K562 (cell line): ENCODE measurements at regions not wholly inside any gene's neighbourhood (a gene's known extent, or its start where the extent isn't known, plus 50 kb on each side); places are given as distances from the start of the nearest gene placed in this dataset.

Experiments used
- ATAC-seq: fragments of 200-7000 bp; cut with Tn5 transposase; 3 replicates; pipeline ENCODE4 v1.9.1; 2020; ENCODE audit warnings: moderate library complexity
- BruUV-seq: library from RNA; stranded (reverse); fragments of 400-500 nt; replicated peaks from 2 replicates; lab custom pipeline; 2021; lab: Mats Ljungman, UMichigan
- CTCF ChIA-PET: fragments of 300-600 bp; formaldehyde crosslinking; extraction: SDS; loops from one replicate; lab custom pipeline; 2021; ENCODE audit warnings: low intra/inter-chr PET ratio; lab: Yijun Ruan, JAX
- POLR2A ChIA-PET: fragments of 300-600, 350-650 bp; sonication (Branson Sonifier 250); formaldehyde crosslinking; extraction: SDS; loops from one replicate; lab custom pipeline; 2021; ENCODE audit warnings: antibody characterized with exemption, inconsistent platforms; lab: Yijun Ruan, JAX
- DNase-seq, 4 experiments: peaks; one replicate each; pipeline versions ENCODE4 v3.0.0 to v3.0.0-alpha.2; 2011 to 2018; ENCODE audit warnings: low spot score in 3 of 4, mixed read lengths in 3 of 4; ENCODE audit errors: extremely low read depth in 1 of 4
- FAIRE-seq: peaks from 2 replicates; lab custom pipeline; 2011; peaks lifted over from hg19 to GRCh38; lab: Jason Lieb, UNC
- H2AFZ ChIP-seq: 2 replicates; pipeline ENCODE4 v1.6.0; 2011; ENCODE audit warnings: low read depth, low read length, control low read depth, inconsistent platforms
- H3K27ac ChIP-seq: fragments of 200-600 bp; 3 replicates; pipeline ENCODE4 v1.8.0; 2011; ENCODE audit warnings: low read depth, mild to moderate bottlenecking, control low read depth, inconsistent platforms, low read length, moderate library complexity, mixed read lengths; ENCODE audit errors: extremely low read depth
- H3K27me3 ChIP-seq, 2 experiments: fragments of 300-600 bp in 1 of 2; 2 replicates in 1 of 2; 3 replicates in 1 of 2; pipeline versions ENCODE4 v1.6.0 to v1.8.0; 2011; ENCODE audit warnings: inconsistent platforms in 2 of 2, low read length in 2 of 2, mild to moderate bottlenecking in 1 of 2, mixed read lengths in 1 of 2, moderate library complexity in 1 of 2; ENCODE audit not compliant: control insufficient read depth in 2 of 2, insufficient read depth in 2 of 2
- H3K36me3 ChIP-seq: fragments of 300-600 bp; 3 replicates; pipeline ENCODE4 v1.8.0; 2011; ENCODE audit warnings: mild to moderate bottlenecking, low read length, inconsistent platforms; ENCODE audit not compliant: control insufficient read depth, insufficient read depth
- H3K4me1 ChIP-seq, 2 experiments: fragments of 200-600 bp in 1 of 2; replicated peaks in 1 of 2; 2 replicates in 1 of 2; 3 replicates in 1 of 2; pipeline versions ENCODE4 v1.5.1 to v1.8.0; 2011; ENCODE audit warnings: inconsistent platforms in 2 of 2, low read length in 2 of 2, mild to moderate bottlenecking in 1 of 2, mixed read lengths in 1 of 2, moderate library complexity in 1 of 2; ENCODE audit not compliant: control insufficient read depth in 2 of 2, insufficient read depth in 2 of 2
- H3K4me2 ChIP-seq: 2 replicates; pipeline ENCODE4 v1.6.1; 2011; ENCODE audit warnings: low read length, control low read depth, inconsistent platforms, mixed read lengths; ENCODE audit not compliant: insufficient read depth
- H3K4me3 ChIP-seq: fragments of 200-600 bp; sonication (generic), shearing (Covaris generic); 2 replicates; pipeline ENCODE4 v1.5.1; 2016; ENCODE audit warnings: control low read depth, inconsistent platforms
- H3K79me2 ChIP-seq: fragments of 200-600 bp; 3 replicates; pipeline ENCODE4 v1.8.0; 2011; ENCODE audit warnings: low read length, inconsistent platforms; ENCODE audit not compliant: control insufficient read depth, insufficient read depth
- H3K9ac ChIP-seq, 2 experiments: 2 replicates each; pipeline versions ENCODE4 v1.6.0 to v1.6.1; 2011; ENCODE audit warnings: low read depth in 2 of 2, low read length in 2 of 2, control low read depth in 1 of 2, inconsistent platforms in 1 of 2, mild to moderate bottlenecking in 1 of 2, mixed read lengths in 1 of 2; ENCODE audit not compliant: insufficient read depth in 1 of 2
- H3K9me1 ChIP-seq: one replicate; pipeline ENCODE4 v1.6.0; 2011; ENCODE audit warnings: inconsistent platforms, mild to moderate bottlenecking, low read length, moderate library complexity; ENCODE audit not compliant: control insufficient read depth, insufficient read depth
- H3K9me3 ChIP-seq: replicated peaks from 2 replicates; pipeline ENCODE4 v1.5.1; 2011; ENCODE audit warnings: low read depth, low read length, inconsistent platforms; ENCODE audit not compliant: control insufficient read depth, insufficient read depth
- H4K20me1 ChIP-seq: replicated peaks from 2 replicates; pipeline ENCODE4 v1.6.1; 2011; ENCODE audit warnings: low read length, inconsistent platforms, mixed read lengths; ENCODE audit not compliant: control insufficient read depth, insufficient read depth
- CHCHD3 ChIP-seq: fragments of 250-450 bp; sonication (Bioruptor Pico); IDR thresholded peaks from 2 replicates; pipeline ENCODE4 v2.1.2; 2022; ENCODE audit warnings: mild to moderate bottlenecking
- ELF4 ChIP-seq: fragments of 450-650 bp; formaldehyde crosslinking; IDR thresholded peaks from 2 replicates; pipeline ENCODE4 v1.4.0; 2022; ENCODE audit warnings: missing genetic modification characterization
- FOXP1 ChIP-seq: sonication (generic); formaldehyde crosslinking; IDR thresholded peaks from 2 replicates; pipeline ENCODE4 v1.8.0; 2022; ENCODE audit warnings: mild to moderate bottlenecking, missing genetic modification reagents
- LEF1 ChIP-seq: fragments of 450-650 bp; IDR thresholded peaks from 2 replicates; pipeline ENCODE4 v1.6.1; 2016; ENCODE audit warnings: mild to moderate bottlenecking
- RBBP5 ChIP-seq: fragments of 200-600 bp; sonication (generic); IDR thresholded peaks from 2 replicates; pipeline ENCODE4 v1.6.1; 2012; ENCODE audit warnings: borderline replicate concordance, mild to moderate bottlenecking, low read length, control low read depth, inconsistent platforms; ENCODE audit not compliant: insufficient read depth, poor library complexity, severe bottlenecking
- SUPT5H ChIP-seq: fragments of 450-650 bp; IDR thresholded peaks from 2 replicates; pipeline ENCODE4 v1.6.1; 2016
- ZBTB17 ChIP-seq: fragments of 450-650 bp; formaldehyde crosslinking; IDR thresholded peaks from 2 replicates; pipeline ENCODE4 v1.4.0; 2020; ENCODE audit warnings: mild to moderate bottlenecking
- WGBS: fragments of 100-300 bp; shearing (Covaris generic); methylation state at CpG from one replicate; pipeline ENCODE4 v1.1.6; 2016; ENCODE audit warnings: low coverage, mixed read lengths; ENCODE audit not compliant: insufficient coverage; ENCODE audit errors: missing lambda C conversion rate; 5-methylcytosine and 5-hydroxymethylcytosine counted together
- in situ Hi-C: fragments of 300-500 bp; cut with MboI; formaldehyde crosslinking; loops from 4 replicates; pipeline ENCODE4 v1.15.0; 2018; ENCODE audit warnings: inconsistent platforms, mixed read lengths
- intact Hi-C: fragments of 100-400 bp; cut with micrococcal nuclease; formaldehyde crosslinking; loops from 2 replicates; pipeline ENCODE4 v1.14.2; 2022
- TF ChIP-seq, protein P1 (sequence below): sonication (generic); formaldehyde crosslinking; IDR thresholded peaks from 2 replicates; pipeline ENCODE4 v1.8.1; 2022; ENCODE audit warnings: missing genetic modification reagents
- TF ChIP-seq, protein P2 (sequence below): fragments of 250-450 bp; sonication (Bioruptor Pico); IDR thresholded peaks from 2 replicates; pipeline ENCODE4 v1.4.0; 2020
- TF ChIP-seq, protein P3 (sequence below): sonication (generic); formaldehyde crosslinking; IDR thresholded peaks from 2 replicates; pipeline ENCODE4 v1.8.0; 2022; ENCODE audit warnings: mild to moderate bottlenecking, missing genetic modification reagents

DNA sequence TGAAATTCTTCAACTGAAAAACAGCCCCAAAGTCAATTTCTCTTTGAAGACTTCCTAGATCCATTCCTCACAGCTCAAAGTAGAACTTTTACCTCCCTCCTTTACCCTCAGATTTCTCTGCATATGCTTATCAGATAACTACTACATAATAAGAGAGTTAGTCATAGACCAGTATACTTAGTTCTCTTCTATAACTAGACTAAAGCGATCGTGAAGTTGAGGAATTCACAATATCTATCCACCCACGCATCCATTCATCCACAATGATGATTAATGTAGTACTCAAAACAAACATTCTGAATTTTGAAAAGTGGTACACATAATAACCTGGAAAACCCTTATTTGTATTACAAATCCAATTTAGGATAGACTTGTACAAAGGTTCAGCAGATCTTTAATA is 800.9 kb upstream of the TENM4 start (continued):
- TF ChIP-seq ZBTB17 (CRISPR knock-in tag) = no peak
- TF ChIP-seq, protein P1, sequence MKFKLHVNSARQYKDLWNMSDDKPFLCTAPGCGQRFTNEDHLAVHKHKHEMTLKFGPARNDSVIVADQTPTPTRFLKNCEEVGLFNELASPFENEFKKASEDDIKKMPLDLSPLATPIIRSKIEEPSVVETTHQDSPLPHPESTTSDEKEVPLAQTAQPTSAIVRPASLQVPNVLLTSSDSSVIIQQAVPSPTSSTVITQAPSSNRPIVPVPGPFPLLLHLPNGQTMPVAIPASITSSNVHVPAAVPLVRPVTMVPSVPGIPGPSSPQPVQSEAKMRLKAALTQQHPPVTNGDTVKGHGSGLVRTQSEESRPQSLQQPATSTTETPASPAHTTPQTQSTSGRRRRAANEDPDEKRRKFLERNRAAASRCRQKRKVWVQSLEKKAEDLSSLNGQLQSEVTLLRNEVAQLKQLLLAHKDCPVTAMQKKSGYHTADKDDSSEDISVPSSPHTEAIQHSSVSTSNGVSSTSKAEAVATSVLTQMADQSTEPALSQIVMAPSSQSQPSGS (CRISPR knock-in tag) = no peak
- TF ChIP-seq FOXP1 (CRISPR knock-in tag) = no peak
- TF ChIP-seq RBBP5 = no peak
- no peak for TF ChIP-seq CHCHD3 (CRISPR knock-in tag)
- TF ChIP-seq SUPT5H = no peak

DNA sequence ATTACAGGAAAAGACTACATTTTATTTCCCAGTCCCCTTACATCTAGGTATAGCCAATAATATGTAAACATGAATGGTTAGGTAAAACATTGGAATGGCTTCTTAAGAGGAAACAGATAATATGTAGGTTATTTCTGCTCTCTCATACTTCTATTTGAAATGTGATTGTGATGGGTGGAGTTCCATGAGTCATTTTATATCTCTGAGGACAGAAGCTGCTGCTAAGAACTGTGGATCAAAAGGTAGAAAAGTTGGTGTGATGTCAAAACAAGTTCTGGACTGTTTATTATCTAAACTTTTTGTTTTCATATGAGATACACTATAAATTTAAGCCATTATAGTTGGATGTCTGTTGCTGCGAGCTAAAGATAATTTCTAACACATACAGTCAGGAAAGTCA is 799.4 kb upstream of the TENM4 start:
- no peaks in the 10 kb centered on the region for H4K20me1 ChIP-seq
- WGBS = 7% methylated on average over 1 of the region's 1 CpG
- H3K9me3 ChIP-seq = no peaks in the 10 kb centered on the region
- ChIA-PET CTCF (no interaction called here), POLR2A (no interaction called here)
- no TSS peak for BruUV-seq
- no peak for ATAC-seq
- in situ Hi-C loops (no loop called here), intact Hi-C loops (no loop called here)
- H3K4me3 ChIP-seq = no peak overlapping the region
- no peak for DNase-seq
- no peak overlapping the region for H3K9ac ChIP-seq
- no peaks in the 10 kb centered on the region for H3K4me1 ChIP-seq
- H3K27ac ChIP-seq = no peak overlapping the region
- no peaks in the 10 kb centered on the region for H3K36me3 ChIP-seq
- no peak overlapping the region for H2AFZ ChIP-seq
- no peak overlapping the region for H3K4me2 ChIP-seq
- FAIRE-seq = no peak
- no peaks in the 10 kb centered on the region for H3K79me2 ChIP-seq
- no peaks in the 10 kb centered on the region for H3K27me3 ChIP-seq
- no peaks in the 10 kb centered on the region for H3K9me1 ChIP-seq
- TF ChIP-seq LEF1 (no peak), ELF4 (CRISPR knock-in tag) (no peak)
- TF ChIP-seq, protein P2, sequence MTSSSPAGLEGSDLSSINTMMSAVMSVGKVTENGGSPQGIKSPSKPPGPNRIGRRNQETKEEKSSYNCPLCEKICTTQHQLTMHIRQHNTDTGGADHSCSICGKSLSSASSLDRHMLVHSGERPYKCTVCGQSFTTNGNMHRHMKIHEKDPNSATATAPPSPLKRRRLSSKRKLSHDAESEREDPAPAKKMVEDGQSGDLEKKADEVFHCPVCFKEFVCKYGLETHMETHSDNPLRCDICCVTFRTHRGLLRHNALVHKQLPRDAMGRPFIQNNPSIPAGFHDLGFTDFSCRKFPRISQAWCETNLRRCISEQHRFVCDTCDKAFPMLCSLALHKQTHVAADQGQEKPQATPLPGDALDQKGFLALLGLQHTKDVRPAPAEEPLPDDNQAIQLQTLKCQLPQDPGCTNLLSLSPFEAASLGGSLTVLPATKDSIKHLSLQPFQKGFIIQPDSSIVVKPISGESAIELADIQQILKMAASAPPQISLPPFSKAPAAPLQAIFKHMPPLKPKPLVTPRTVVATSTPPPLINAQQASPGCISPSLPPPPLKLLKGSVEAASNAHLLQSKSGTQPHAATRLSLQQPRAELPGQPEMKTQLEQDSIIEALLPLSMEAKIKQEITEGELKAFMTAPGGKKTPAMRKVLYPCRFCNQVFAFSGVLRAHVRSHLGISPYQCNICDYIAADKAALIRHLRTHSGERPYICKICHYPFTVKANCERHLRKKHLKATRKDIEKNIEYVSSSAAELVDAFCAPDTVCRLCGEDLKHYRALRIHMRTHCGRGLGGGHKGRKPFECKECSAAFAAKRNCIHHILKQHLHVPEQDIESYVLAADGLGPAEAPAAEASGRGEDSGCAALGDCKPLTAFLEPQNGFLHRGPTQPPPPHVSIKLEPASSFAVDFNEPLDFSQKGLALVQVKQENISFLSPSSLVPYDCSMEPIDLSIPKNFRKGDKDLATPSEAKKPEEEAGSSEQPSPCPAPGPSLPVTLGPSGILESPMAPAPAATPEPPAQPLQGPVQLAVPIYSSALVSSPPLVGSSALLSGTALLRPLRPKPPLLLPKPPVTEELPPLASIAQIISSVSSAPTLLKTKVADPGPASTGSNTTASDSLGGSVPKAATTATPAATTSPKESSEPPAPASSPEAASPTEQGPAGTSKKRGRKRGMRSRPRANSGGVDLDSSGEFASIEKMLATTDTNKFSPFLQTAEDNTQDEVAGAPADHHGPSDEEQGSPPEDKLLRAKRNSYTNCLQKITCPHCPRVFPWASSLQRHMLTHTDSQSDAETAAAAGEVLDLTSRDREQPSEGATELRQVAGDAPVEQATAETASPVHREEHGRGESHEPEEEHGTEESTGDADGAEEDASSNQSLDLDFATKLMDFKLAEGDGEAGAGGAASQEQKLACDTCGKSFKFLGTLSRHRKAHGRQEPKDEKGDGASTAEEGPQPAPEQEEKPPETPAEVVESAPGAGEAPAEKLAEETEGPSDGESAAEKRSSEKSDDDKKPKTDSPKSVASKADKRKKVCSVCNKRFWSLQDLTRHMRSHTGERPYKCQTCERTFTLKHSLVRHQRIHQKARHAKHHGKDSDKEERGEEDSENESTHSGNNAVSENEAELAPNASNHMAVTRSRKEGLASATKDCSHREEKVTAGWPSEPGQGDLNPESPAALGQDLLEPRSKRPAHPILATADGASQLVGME (CRISPR knock-in tag) = no peak
- TF ChIP-seq, protein P3, sequence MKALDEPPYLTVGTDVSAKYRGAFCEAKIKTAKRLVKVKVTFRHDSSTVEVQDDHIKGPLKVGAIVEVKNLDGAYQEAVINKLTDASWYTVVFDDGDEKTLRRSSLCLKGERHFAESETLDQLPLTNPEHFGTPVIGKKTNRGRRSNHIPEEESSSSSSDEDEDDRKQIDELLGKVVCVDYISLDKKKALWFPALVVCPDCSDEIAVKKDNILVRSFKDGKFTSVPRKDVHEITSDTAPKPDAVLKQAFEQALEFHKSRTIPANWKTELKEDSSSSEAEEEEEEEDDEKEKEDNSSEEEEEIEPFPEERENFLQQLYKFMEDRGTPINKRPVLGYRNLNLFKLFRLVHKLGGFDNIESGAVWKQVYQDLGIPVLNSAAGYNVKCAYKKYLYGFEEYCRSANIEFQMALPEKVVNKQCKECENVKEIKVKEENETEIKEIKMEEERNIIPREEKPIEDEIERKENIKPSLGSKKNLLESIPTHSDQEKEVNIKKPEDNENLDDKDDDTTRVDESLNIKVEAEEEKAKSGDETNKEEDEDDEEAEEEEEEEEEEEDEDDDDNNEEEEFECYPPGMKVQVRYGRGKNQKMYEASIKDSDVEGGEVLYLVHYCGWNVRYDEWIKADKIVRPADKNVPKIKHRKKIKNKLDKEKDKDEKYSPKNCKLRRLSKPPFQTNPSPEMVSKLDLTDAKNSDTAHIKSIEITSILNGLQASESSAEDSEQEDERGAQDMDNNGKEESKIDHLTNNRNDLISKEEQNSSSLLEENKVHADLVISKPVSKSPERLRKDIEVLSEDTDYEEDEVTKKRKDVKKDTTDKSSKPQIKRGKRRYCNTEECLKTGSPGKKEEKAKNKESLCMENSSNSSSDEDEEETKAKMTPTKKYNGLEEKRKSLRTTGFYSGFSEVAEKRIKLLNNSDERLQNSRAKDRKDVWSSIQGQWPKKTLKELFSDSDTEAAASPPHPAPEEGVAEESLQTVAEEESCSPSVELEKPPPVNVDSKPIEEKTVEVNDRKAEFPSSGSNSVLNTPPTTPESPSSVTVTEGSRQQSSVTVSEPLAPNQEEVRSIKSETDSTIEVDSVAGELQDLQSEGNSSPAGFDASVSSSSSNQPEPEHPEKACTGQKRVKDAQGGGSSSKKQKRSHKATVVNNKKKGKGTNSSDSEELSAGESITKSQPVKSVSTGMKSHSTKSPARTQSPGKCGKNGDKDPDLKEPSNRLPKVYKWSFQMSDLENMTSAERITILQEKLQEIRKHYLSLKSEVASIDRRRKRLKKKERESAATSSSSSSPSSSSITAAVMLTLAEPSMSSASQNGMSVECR = no peak
